SK-N-MC (cell line): ENCODE measurements at regions not wholly inside any gene's neighbourhood (a gene's known extent, or its start where the extent isn't known, plus 50 kb on each side); places are given as distances from the start of the nearest gene placed in this dataset.

Experiments
- EZH2 ChIP-seq: fragments of 200-600 bp; sonication (generic); IDR thresholded peaks from one replicate; pipeline ENCODE4 v1.6.1; 2017; ENCODE audit warnings: antibody characterized with exemption
- POLR2AphosphoS5 ChIP-seq: IDR thresholded peaks from 2 replicates; pipeline ENCODE4 v1.6.1; 2012; ENCODE audit warnings: mild to moderate bottlenecking, low read depth, low read length, borderline replicate concordance

DNA sequence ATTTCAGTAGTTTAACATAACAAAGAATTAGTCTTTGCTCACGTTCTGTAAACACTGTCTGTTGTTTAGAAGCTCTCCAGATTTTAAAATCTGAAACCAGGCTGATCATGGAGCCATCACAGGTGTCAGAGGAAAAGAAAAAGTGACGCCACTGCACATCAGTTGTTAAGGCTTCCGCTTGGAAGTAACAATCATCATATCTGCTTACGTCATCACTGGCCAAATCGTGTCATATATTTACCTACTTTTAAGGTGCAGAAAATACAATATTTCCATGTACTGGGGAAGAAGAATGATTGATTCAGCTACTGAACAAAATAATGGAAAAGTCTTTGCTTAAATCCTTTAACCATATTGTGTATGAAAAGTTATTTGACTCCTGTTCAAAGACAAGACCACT is 382.6 kb upstream of the MC4R start:
- TF ChIP-seq EZH2 (no peak), POLR2AphosphoS5 (no peak)
